ENCODE measurements at regions not wholly inside any gene's neighbourhood (a gene's known extent, or its start where the extent isn't known, plus 50 kb on each side); places are given as distances from the start of the nearest gene placed in this dataset.
A peak's percentile ranks its signal among the peaks of the same experiment; 100 is the strongest.
"Not testable (repeated sequence)": the region's sequence is repeated elsewhere in the genome, so short reads cannot be mapped to it uniquely, and the experiment has no call there.

DNA sequence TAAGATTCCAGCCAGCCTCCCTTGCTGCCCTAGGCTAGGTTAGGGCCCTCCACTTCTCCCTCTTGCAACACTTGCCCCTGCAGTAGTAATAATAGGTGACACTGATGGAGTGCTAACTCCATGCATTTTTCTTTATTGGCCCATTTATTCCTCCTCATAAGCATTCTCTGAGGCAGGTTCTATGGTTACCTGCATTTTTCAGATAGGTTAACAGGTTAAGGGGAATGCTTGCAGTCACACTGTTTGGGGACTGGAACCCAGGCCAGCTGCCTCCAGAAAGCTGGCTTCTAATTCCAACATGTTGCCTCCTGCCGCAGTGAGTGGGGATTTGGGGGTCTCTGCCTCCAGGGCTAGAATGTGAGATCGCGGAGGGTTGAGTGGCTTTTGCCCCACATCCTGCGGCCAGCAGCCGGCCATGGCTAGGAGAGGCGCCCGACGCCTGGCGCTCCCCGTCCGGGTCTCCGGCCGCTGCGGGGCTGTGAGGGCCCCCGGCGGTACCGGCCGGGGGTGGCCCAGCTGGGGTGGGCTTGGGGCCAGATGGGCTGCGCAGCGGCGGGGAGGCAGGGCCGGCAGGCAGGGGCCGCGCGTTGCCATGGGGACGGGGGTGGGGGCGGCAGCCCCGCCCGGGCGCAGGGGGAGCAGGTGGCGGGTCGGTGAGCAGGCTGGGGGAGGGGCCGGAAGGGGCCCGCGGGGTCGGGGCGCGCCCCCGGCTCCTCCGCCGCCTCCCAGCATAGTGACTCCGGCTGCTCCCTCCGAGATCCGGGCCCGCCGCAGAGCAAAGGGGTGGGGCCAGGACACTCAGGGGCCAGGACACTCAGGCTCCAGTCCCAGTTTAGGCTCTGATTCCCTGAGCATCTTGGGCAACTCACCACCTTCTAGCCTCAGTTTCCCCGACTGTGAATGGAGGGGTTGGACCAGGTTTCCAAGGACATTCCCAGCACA is 68.4 kb upstream of the SSBP3 start:
- peak; percentile 53 for DNase-seq

DNA sequence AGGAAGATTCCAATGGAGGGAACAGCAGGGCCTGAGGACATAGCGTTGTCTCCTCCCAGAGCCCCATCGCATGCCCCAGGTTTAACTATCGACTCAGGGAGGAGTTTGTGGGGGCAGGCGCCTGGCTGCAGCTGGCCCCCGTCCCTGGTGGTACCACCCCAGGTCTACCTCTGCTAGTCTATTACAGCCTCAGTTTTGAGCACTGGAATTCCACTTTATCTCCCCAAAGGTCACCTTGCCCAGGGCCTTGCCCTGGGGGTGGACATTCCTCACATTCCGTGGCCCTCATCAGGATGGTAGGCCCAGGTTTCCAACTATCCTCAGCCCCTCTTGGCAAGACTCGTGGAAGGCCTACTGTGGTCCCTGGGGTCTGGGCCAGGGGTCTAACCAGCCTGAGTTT is 65.4 kb upstream of the SSBP3 start:
- no peak for DNase-seq

DNA sequence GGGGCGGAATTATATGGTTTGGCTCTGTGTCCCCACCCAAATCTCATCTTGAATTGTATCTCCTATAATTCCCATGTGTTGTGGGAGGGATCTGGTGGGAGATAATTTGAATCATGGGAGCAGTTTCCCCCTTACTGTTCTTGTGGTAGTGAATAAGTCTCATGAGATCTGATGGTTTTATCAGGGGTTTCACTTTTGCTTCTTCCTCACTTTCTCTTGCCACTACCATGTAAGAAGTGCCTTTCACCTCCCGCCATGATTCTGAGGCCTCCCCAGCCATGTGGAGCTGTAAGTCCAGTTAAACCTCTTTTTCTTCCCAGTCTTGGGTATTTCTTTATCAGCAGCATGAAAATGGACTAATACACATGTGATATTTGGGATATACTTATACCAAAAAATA is 63.2 kb upstream of the SSBP3 start:
- DNase-seq = not testable (repeated sequence)

DNA sequence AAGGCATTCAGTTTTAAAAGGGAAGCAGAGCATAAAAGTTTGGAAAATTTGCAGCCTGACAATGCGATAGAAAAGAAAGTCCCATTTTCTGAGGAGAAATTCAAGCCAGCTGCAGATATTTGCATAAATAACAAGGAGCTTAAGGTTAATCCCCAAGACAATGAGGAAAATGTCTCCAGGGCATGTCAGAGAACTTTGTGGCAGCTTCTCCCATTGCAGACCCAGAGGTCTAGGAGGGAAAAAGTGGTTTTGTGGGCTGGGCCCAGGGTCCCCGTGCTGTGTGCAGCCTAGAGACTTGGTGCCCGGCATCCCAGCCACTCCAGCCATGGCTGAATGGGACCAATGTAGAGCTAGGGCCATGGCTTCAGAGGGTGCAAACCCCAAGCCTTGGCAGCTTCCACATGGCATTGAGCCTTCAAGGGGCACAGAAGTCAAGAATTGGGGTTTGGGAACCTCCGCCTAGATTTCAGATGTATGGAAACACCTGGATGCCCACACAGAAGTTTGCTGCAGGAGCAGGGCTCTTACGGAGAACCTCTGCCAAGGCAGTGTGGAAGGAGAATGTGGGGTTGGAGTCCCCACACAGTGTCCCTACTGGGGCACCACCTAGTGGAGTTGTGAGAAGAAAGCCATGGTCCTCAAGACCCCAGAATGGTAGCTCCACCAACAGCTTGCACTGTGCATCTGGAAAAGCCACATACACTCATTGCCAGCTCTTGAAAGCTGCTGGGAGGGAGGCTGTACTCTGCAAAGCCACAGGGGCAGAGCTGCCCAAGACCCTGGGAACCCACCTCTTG is 62.3 kb upstream of the SSBP3 start:
- not testable (repeated sequence) for DNase-seq

DNA sequence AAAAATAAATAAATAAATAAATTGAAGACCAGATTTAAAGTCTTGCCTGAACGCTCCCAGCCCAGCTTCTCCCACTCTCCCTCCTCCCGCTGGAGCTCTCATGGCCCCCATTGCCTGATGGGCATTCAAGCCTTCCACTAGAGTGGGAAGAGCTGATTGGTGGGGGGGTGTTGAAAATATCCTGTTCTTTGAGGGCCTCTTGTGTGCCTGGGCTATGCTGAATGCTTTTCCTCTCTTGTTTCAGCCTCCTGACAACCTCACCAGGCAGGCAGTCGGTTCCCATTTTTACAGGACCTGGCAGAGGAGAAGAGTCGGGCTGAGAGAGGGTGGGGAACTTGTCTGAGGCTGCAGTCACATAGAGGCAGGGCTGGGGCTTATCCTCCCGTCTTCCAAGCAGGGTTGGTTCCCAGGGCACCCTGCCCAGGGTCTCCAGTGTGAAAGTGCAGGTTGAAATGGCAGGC is 59.2 kb upstream of the SSBP3 start:
- no peak for DNase-seq

DNA sequence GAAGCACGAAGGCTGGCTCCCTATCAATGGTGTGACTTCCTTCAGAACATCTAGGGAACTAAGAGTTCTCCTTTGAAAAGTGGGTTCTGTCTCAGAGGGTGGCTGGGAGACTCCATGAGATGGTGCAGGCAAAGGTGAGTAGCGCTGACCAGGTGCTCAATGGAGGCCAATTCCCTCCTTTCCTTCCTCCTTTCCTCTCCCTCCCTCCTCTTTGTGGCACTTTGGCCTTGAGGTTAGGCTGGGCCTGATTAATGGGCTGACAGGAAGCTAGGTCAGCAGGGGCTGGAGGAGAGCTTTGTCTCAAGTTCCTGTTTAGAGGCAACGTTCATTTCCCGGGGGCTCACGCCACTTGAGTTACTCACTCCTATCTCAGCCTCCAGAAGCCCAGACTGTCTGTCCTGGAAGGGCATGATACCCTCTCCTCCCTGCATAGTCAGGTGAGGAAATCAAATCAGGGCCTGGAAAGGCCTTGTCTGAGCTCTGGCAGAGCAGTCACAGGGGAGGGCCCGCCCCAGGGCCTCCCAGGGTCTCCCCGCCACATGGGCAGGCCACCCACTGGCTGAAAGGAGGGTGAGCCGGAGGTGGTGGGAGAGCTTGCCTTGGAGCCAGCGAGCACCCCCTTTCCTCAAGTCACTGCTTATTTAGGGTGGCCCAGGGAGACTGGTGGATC is 58.4 kb upstream of the SSBP3 start:
- no peak for DNase-seq

DNA sequence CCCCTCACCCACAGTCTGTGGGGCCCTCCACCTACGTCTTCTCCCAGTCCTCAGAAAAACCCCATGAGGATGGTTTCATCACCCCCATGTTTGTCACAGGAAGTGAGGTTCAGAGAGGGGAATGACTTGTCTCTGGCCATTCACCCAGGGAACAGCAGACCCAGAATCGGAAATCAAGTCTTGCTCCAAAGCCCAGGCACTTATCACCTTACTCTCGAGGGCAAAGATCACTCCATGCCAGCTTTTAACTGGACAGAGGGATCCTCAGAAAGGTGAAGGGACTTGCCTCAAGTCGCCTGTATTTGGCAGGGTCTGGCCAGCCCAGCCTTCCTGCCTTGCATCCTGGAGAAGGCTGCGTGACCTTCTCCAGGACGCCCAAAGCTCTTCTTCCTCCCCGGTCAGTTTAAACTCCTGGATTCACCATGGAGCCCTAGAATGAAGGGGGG is 57.9 kb upstream of the SSBP3 start:
- DNase-seq = no peak

DNA sequence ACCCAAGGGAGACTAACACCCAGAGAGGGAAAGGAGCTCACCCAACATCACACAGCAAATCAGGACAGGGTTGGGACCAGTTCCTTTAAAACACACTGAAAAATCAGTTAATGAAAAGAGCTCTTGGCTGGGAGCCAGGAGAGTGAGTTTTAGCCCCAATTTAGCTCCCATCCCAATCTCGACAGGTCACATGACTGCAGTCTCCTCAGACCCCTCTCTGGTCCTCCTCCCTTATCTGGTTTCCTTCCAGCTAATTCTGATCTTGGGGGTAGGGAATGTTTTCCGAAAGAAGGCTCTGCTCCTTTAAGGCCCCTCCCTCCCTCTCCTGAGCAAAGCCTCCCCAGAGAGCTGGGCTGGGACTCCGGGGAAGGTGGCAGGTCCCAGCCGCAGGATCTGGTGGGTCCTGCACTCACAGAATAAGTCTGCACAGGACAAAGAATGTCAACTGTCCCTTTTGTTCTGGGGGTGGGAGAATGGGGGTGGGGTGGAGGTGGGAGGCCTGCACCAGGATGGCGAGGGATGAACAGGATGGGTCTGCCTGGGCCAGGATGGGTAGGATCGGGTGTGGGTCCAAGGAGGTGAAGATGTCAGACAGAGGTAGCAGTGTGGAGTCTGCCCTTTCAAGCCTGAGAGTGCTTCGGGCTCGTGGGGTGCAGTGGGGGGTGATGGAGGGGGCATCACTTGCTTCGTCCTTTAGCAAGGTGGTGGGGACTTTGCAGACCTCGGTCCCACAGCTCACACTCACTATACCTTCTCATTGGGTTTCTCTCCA is 57.3 kb upstream of the SSBP3 start:
- DNase-seq = no peak

DNA sequence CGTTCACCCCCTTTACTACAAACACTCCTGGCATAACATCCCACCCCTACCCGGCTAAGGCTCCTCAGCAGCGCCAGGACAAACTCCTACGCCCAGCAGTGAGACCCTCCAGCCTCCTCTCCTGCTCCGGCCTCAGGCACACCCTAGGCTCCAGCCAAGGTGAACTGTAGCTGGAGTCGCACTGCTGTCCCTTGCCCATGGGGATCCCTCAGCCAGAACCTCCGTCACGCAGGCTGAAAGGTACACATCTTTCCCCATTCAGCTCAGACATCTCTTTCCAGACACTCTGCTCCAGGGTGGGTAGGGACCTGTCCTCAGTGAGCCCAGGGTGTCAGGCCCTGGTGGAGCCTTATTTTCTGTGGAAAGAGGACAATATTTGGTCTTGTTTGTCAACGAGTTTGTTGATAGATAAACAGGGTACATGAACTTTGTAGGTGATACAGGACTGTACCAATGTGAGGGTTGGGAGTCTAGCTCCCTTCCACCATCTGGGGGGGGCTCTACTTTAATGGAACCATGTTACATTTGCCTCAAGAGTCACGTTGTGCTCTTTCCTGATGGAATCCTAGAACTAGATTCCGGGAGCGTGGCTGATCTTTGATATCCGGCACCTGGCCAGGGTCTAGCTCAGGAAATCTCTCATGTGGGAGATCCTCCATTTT is 56.5 kb upstream of the SSBP3 start:
- DNase-seq = no peak

DNA sequence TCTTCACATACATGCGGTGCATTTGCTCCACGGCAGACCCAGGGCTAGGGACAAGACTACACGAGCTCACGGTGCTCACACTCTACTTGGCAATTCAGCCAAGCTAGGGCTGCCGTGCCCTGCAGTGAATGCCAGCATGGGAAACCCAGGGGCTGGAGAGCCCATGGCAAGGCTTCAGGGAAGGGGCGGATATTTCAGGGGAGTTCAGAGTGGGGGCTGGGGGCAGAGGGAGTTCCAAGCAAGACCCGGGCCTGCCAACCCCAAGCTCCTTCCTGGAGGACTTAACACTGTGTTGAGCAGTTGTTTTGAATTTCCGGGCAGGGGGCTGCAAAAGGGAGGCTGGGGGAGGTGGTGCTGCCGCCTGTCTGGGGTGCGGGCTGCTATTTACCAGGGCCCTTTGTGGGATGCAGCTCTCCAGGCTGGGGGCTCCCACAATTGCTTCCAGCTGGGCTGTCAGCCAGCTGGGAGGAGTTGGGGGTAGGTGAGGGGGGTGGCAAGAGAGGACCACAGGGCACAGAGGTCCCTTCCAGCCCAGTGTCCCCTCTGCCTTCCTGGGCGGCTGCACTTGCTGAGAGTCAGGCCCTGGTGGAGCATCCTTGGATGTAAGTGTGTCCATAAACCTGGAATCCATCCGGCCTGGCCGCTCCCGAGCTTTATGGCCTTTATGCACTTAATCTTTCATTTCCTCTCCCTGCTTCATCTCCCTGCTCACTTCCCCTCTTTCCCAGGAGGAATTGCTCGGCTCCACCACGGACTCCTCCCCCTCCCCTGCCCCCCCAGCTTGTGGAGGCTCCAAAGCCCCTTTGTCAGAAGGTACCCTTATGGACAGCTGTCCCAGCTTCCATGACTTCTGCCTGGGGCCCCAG is 55.8 kb upstream of the SSBP3 start:
- no peak for DNase-seq

DNA sequence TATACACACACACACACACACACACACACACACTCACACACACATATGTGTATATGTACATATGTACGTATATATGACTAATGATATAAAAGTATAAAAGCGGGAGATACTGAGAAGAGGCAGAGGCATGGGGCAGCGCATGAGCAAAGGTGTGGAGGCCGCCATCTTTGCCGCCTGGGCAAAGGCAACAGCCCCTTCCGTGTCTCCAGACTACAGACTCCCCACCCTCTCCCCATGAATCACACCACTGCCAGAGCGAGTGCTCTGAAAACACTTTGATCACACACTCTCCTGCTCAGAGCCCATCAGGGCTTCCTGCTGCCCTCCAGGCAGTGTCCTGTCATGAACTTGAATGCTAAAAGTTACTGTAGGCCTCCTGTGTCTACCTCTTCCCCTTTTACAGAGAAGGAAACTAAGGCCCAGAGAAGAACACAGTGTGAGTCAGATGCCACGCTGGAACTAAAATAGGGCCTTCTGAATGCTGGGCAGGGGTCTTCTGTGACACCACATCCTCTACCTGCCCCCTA is 54.7 kb upstream of the SSBP3 start:
- no peak for DNase-seq

DNA sequence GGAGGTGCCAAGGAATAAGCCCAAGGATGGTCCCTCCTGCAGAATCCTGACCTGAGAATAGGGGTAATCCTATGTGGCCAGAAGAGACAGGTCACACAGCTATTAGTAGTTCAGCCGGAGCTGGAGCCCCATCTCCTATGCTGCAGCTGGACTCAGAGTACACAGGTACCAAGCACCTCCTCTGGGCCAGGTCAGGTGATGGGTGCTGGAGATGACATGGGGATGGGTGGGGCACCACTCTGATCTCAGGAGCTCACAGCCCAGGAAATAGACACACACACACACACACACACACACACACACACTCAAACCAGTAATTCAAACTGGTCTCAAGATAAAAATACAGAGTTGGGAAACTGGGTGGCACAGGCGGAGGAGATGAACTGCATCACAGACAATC is 54.2 kb upstream of the SSBP3 start:
- DNase-seq = no peak

DNA sequence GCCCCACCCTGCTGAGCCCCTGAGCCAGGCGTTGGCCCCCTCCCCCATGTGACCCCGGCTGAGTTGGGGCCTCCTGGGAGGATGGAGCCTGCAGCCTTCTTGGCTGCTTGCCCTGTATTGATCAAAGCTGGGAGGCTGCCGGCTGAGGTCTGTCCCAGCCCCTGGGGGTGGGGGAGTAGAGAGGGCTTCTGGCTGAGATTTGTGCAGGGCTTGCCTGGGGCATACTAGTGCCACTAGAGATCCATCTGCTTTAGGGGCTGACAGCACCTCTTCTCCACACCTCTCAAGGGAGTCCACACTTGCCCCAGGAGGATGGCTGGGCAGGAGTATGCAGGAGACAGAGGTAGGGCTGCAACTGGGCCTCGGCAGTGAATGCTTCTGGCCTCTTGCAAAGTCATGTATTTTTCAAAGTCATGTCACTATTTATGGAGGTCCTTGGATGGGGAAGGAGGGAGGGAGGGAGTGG is 53.6 kb upstream of the SSBP3 start:
- peak; percentile 77 for DNase-seq

DNA sequence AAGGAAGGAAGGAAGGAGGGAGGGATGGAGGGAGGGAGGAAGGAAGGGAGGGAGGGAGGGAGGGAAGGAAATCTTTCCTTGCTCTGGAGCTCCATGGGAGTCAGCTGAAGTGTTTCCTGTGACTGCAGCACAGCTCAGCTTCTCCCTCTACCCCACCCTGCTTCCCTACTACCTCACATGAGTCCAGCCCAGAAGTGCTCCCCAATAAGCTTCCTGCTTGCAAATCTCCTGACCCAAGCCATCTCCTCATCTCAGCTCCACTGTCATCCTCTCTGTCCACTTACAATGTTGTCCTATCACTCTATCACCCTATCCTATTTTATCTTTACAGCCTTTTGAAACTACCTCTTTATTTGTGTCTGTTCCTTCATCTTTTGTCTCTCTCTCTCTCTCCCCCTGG is 52.9 kb upstream of the SSBP3 start:
- DNase-seq = no peak

DNA sequence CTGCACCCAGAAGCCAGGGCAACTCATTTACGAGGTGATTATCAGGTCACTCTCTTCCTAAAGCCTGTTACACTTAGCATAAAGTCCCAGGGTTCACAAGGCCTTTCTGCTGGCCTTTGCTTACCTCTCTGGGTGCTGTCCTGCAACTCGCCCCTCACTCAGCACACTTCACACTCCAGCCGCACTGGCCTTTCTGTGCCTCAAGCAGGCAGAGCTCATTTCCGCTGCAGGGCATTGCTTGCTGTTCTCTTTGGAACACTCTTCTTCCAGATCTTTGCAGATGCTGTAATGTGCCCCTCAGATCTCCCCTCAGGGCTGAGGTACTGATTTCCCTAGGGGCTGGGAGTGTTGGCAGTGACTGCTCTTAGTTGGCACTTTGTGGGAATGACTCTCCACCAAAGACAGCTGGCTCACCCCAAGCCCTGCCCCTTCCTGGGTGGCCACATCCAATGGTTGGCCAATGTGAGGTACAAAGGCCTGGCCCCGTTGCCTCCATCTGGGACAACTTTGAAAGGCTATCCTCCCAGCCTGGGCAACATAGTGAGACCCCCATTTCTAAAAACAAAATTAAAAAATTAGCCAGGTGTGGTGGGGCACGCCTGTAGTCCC is 50.8 kb upstream of the SSBP3 start:
- no peak for DNase-seq

DNA sequence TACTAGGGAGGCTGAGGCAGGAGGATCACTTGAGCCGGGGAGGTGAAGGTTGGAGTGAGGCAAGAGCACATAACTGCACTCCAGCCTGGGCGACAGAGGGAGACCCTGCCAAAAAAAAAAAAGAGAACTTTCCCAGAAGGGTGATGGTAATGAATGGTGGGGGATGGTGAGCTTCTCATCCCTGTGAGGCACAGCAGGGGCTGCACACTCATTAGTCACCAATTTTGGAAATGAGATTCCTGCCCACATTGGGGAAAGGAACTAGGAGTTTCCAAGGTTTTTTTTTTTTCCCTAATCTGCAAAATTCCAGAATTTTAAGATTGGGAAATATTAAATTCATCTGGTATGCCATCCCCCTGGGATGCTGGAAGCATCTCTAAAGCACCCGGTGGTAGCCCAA is 50.2 kb upstream of the SSBP3 start:
- no peak for DNase-seq
